CD4-positive, alpha-beta T cell treated with Interleukin-17A for 1 hour (primary cell): ENCODE measurements at regions not wholly inside any gene's neighbourhood (a gene's known extent, or its start where the extent isn't known, plus 50 kb on each side); places are given as distances from the start of the nearest gene placed in this dataset.

Source experiments
- DNase-seq: peaks from one replicate; pipeline ENCODE4 v3.0.0-alpha.2; 2020

DNA sequence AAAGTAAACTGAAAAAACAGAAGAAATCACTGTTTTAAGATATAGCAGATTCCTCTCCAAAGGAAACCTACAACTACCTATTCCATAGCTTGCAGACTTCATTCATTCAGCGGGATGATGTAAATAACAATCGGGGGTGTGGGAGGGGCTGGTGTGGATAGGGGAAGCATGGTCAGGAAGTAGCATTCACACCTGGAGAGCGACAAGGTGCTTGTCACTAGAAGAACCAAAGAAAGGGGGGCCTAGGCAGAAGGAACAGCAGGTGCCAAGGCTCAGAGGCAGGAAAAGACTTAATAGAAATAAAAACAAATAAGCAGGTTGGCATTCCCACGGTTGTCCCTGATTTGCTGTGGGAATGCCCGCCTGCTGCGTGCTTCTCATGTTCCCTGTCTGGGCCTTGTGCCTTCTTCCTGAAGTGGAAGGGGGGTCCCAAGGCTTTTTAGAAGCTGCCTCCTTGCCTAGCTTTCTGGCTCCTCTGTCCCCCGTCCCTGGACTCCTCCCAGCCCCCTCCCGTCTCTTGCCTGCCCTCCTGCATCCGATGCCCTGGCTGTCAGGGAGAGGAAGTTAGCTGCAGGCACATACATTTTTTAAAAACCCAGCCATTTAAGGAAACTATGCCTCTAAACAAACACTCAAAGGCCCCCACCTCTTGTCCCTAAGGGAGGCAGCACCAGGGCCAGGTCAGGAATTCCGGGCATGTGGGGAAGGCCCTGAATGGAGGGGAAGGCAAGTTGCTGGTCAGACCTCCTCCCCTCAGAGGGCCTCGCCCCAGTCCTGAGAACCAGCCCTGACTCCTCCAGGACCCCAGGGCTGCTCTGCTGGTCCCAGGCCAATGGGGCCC is 54.7 kb upstream of the PRDM11 start:
- DNase-seq = no peak

DNA sequence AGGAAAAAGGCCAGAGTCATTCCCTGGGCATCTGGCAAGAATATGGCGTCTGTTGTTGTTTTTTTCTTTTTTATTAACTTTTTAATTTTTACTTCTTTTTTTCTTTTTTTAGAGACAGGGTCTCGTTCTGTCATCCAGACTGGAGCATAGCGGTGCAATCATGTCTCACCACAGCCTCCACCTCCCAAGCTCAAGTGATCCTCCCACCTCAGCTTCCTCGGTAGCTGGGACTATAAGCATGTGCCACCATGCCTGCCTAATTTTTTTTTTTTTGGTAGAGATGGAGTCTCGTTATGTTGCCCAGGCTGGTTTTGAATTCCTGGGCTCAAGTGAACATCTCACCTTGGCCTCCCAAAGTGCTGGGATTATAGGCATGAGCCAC is 54.0 kb upstream of the PRDM11 start:
- DNase-seq = no peak

DNA sequence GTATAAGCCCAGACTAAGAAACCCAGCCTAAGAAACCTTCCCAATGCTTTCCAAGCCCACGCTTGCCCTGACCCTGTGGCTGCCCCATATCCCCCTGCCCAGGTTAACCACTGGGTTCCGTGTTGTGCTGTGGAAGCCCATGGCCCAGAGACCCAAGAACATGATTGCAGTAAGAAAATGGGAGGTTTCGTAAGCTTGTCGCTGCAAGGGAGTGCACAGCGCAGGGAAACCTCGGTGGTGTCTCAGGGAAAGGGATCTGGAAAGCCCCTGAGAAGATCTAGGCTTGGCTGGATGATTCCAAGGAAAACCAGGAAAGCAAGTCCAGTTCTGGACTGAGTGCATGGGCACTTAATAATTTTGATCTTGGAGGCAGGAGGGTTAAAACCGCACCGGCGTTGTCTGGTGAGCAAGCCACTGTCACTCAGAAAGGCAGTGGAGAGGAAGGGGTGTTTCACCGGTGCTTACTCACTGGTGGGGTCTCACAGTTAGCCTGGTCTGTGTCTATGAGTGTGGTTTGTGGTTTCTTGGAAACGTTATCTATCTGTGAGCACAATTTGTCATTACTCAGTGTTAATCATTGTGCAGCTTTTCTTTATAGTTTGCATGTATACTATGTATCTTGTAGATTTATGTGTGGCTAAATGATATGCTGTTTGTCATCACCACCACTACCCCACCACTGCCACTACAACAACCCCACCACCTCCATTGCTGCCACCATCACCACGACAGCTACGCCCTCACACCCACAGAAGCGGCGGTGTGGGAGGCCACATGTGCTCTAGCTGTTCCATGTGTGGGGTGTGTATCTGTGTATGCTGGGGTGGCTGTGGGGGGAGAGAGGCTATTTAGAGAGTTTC is 53.3 kb upstream of the PRDM11 start:
- peak; percentile 57 for DNase-seq

DNA sequence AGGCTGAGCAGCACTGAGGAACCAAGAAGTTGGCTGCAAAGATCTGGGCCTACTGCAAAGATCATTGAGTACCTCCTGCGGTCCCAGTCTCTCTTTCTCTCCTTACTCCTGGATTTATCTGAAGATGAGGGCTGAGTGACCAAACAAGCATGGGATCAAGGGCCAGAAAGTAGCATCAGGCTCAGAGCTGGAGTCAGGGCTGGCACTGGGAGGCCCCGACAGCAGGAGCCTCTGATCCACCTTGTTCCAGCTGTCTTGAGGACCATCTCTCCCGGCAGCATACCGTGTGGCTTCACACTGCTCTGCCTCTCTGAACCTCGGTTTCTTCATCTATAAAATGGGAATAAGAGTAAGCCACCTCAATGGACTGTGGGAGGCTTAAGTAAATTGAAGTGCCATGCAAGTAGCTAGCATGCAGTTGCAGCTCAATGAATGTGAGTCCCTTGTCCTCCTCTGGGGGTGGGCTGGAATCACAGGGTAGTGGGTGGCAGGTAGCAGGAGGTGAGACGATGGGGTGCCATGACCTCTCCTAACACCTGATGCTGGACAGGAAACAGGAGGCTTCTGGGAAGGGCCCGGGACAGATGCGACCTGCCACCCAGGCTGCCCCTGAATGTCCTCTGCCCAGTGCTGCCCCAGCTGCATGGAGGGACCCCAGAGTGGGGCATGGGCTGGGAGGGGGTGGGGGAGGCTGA is 52.5 kb upstream of the PRDM11 start:
- DNase-seq = no peak

DNA sequence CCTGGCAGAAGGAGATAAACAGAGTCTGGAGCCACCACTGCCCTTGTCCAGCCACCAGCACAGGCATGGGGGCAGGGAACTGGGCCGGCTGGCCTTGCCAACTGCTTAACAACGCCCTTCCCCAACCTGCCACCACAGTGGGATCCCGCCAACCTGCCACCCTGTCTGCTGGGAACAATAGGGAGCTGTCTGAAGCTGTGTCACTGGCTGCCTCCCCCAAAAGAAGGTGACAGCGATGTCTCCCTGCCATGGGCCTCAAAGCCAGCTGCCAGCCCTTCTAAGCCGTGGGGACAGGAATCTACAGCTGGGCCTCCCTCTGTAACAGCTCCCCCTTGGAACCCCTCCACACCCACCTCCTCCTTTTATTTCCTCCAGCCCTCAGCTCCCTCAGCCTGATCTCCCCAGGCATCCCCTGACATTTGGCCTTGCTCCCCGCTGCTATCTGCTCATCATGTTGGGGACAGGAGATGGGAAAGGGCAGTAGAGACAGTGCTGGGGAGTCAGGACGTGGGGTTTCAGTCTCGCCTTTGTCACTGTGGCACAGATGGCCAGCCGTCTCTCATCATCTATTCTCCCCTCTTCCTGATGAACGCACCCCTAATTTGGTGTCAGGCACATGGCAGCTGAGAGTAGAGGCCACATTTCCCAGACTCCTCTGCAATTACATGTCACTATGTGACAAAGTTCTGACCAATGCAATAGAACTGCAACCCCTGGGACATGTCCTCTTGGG is 51.3 kb upstream of the PRDM11 start:
- no peak for DNase-seq

DNA sequence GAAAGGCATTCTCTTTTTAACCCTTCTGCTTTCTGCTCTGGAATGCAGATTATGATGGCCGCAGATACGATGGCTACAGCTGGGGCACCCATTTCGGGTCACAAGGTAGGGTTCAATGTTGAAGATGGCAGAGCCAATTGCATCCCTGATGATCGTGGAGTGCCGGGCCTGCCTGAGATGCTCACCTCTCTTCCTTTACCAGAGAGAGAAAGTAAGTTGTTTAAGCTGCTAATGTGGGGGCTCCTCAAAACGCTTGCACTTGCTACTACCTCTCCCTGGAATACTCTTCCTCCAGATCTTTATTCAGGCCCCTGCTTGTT is 50.8 kb upstream of the PRDM11 start:
- DNase-seq = no peak

DNA sequence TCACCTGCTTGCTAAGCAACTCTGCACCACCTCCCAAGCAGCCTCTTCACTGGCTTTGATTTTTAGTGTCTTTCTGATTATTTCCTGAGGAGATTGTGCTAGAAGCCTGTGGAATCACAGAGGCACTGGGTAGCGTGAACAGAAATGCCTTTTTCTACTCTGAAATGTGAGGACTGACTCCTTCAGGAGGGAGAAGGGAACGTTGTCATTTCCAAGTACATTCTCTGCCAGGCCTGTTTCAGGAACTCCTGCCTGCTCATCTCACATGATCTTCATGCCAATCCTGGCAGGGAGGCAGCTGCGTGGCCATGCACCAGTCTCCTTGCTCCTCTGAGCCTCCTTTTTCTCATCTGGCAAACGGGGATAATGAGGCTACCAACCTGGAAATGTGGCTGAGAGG is 49.8 kb upstream of the PRDM11 start:
- no peak for DNase-seq
